Fibroblast of lung (primary cell): ENCODE measurements at regions not wholly inside any gene's neighbourhood (a gene's known extent, or its start where the extent isn't known, plus 50 kb on each side); places are given as distances from the start of the nearest gene placed in this dataset.

Source experiments
- DNase-seq, 2 donors: peaks; one replicate each; pipeline versions ENCODE4 v3.0.0 to v3.0.0-alpha.2; 2010; ENCODE audit warnings: low read depth in 2 of 2
- H2AFZ ChIP-seq: 2 replicates; pipeline ENCODE4 v1.5.1; 2012; ENCODE audit warnings: low read length, control low read depth, inconsistent platforms
- H3K27ac ChIP-seq: 2 replicates; pipeline ENCODE4 v1.5.1; 2011; ENCODE audit warnings: low read length, control low read depth; ENCODE audit not compliant: insufficient read depth
- H3K27me3 ChIP-seq: 2 replicates; pipeline ENCODE4 v1.5.1; 2011; ENCODE audit warnings: mild to moderate bottlenecking, low read length; ENCODE audit not compliant: control insufficient read depth, insufficient read depth
- H3K36me3 ChIP-seq: 2 replicates; pipeline ENCODE4 v1.5.1; 2011; ENCODE audit warnings: low read length; ENCODE audit not compliant: control insufficient read depth, insufficient read depth
- H3K4me1 ChIP-seq: 2 replicates; pipeline ENCODE4 v1.5.1; 2011; ENCODE audit warnings: low read length; ENCODE audit not compliant: control insufficient read depth, insufficient read depth; ENCODE audit errors: extremely low read depth
- H3K4me2 ChIP-seq: 2 replicates; pipeline ENCODE4 v1.5.1; 2011; ENCODE audit warnings: low read length, control low read depth; ENCODE audit not compliant: insufficient read depth; ENCODE audit errors: extremely low read depth
- H3K4me3 ChIP-seq, 4 experiments: fragments of 200-600 bp in 1 of 4; sonication (generic) in 1 of 4; replicated peaks in 1 of 4; 2 replicates each; pipeline ENCODE4 v1.5.1; 2011 to 2016; ENCODE audit warnings: low read length in 4 of 4, low read depth in 3 of 4, mild to moderate bottlenecking in 3 of 4, control low read depth in 2 of 4, inconsistent platforms in 1 of 4, mixed read lengths in 1 of 4; ENCODE audit not compliant: insufficient read depth in 1 of 4; ENCODE audit errors: control extremely low read depth in 1 of 4
- H3K79me2 ChIP-seq: 2 replicates; pipeline ENCODE4 v1.5.1; 2012; ENCODE audit warnings: mild to moderate bottlenecking, low read length, inconsistent platforms; ENCODE audit not compliant: control insufficient read depth, insufficient read depth
- H3K9ac ChIP-seq: 2 replicates; pipeline ENCODE4 v1.5.1; 2011; ENCODE audit warnings: mild to moderate bottlenecking, low read length, control low read depth; ENCODE audit not compliant: insufficient read depth
- H3K9me3 ChIP-seq: 2 replicates; pipeline ENCODE4 v1.5.1; 2012; ENCODE audit warnings: low read depth, low read length; ENCODE audit not compliant: control insufficient read depth, insufficient read depth
- H4K20me1 ChIP-seq: 2 replicates; pipeline ENCODE4 v1.5.1; 2011; ENCODE audit warnings: low read length; ENCODE audit not compliant: control insufficient read depth, insufficient read depth; ENCODE audit errors: extremely low read depth
- EZH2 ChIP-seq: IDR thresholded peaks from 2 replicates; pipeline ENCODE4 v1.5.1; 2012; ENCODE audit warnings: low read length, control low read depth, mild to moderate bottlenecking; ENCODE audit errors: missing control alignments
- TF ChIP-seq, protein P1 (sequence below), 2 donors: IDR thresholded peaks in 1 of 2; conservative IDR thresholded peaks in 1 of 2; 1 replicate in 1 of 2; 2 replicates in 1 of 2; pipeline ENCODE4 v1.5.1; 2011 to 2012; ENCODE audit warnings: low read length in 2 of 2, control low read depth in 1 of 2, inconsistent platforms in 1 of 2, low read depth in 1 of 2, mild to moderate bottlenecking in 1 of 2

DNA sequence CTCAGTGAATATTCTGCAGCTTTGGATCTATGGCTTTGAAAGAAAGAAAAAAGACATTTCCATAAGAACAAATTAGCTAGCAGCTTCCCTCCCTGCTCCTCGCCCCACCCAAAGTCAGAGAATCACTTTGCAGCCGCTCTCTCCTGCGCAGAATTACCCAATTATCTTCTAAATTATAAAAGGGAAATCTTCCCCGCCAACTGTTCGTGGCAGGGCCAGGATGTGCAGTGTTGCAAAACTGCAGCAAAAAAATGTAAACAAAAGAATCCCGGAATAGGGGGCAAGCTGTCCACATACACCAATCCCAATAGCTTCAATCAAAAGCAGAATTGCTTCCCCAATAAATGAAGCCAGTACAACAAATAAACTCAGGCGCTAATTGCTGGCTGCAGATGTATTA is 510.6 kb downstream of the RBFOX1 start:
- Histone ChIP-seq H3K9me3 (no peaks in the 10 kb centered on the region), H3K27ac (no peak overlapping the region), H3K36me3 (no peaks in the 10 kb centered on the region), H3K9ac (no peak overlapping the region), H3K79me2 (no peaks in the 10 kb centered on the region), H4K20me1 (no peaks in the 10 kb centered on the region), H2AFZ (no peak overlapping the region), H3K4me1 (no peaks in the 10 kb centered on the region), H3K4me2 (no peak overlapping the region), H3K27me3 (no peaks in the 10 kb centered on the region), H3K4me3 (no peak overlapping the region)
- no peak for DNase-seq
- TF ChIP-seq, protein P1, sequence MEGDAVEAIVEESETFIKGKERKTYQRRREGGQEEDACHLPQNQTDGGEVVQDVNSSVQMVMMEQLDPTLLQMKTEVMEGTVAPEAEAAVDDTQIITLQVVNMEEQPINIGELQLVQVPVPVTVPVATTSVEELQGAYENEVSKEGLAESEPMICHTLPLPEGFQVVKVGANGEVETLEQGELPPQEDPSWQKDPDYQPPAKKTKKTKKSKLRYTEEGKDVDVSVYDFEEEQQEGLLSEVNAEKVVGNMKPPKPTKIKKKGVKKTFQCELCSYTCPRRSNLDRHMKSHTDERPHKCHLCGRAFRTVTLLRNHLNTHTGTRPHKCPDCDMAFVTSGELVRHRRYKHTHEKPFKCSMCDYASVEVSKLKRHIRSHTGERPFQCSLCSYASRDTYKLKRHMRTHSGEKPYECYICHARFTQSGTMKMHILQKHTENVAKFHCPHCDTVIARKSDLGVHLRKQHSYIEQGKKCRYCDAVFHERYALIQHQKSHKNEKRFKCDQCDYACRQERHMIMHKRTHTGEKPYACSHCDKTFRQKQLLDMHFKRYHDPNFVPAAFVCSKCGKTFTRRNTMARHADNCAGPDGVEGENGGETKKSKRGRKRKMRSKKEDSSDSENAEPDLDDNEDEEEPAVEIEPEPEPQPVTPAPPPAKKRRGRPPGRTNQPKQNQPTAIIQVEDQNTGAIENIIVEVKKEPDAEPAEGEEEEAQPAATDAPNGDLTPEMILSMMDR (conservative IDR thresholded peaks at IDR 0.05 in 1 of 2, IDR thresholded peaks at IDR 0.05 in 1 of 2; ENCODE audit: low read depth in 1 of 2, low read length in 2 of 2), result no peak
- TF ChIP-seq EZH2, result no peak

- no peak overlapping the region for H2AFZ ChIP-seq
- no peaks in the 10 kb centered on the region for H4K20me1 ChIP-seq
- H3K36me3 ChIP-seq, result no peaks in the 10 kb centered on the region
- H3K4me2 ChIP-seq, result no peak overlapping the region
- TF ChIP-seq EZH2, result no peak
- no peaks in the 10 kb centered on the region for H3K9me3 ChIP-seq
- H3K9ac ChIP-seq, result no peak overlapping the region
- no peak overlapping the region for H3K27ac ChIP-seq
- no peaks in the 10 kb centered on the region for H3K4me1 ChIP-seq
- H3K4me3 ChIP-seq, result no peak overlapping the region
- H3K79me2 ChIP-seq, result no peaks in the 10 kb centered on the region
- DNase-seq, result no peak
- H3K27me3 ChIP-seq, result no peaks in the 10 kb centered on the region
These were observed 506.9 kb downstream of the RBFOX1 start for GRCh38 chr16:7839568-7839967.

DNA sequence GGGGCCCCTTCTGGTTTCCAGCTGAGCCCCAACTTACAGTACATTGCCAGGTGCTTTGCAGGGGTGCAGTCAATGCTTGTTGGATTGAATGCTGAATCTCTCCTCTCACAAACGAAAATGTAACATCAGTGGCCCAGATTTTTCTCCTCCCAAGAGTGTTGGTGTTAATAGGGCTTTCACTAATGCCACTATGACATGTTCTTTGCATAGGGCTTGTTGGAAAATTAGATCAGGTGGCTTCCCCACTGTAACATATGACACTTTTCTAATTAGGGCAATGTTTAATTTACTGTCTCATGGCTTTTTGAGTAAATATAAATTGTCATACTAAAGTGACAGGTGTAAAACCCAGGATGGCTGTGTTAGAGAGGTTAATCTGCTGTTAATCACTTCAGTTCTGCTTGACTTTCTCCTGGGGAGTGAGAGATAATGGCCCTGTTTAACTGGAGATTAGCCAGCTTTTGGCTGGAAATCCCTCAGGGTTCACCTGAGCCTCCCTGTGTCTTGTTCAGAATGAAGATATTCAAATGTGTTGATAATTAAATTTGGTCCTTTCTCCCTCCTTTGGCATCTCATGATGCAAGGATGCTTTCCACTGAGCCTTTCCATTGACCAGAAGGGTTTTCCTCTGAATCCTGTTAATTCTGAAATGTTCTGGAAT is 502.3 kb downstream of the RBFOX1 start:
- no peak overlapping the region for H3K4me3 ChIP-seq

More for the DNA sequence above, 502.3 kb downstream of the RBFOX1 start:
- Histone ChIP-seq H3K9me3 (no peaks in the 10 kb centered on the region), H3K4me1 (no peaks in the 10 kb centered on the region), H4K20me1 (no peaks in the 10 kb centered on the region), H2AFZ (no peak overlapping the region), H3K4me2 (no peak overlapping the region), H3K27me3 (no peaks in the 10 kb centered on the region), H3K27ac (no peak overlapping the region), H3K36me3 (no peaks in the 10 kb centered on the region), H3K79me2 (no peaks in the 10 kb centered on the region), H3K9ac (no peak overlapping the region)
- no peak for DNase-seq
- TF ChIP-seq EZH2, result no peak
- TF ChIP-seq, protein P1 (conservative IDR thresholded peaks at IDR 0.05 in 1 of 2, IDR thresholded peaks at IDR 0.05 in 1 of 2; ENCODE audit: low read depth in 1 of 2, low read length in 2 of 2), result no peak
